Endothelial cell of umbilical vein (primary cell): ENCODE measurements at regions not wholly inside any gene's neighbourhood (a gene's known extent, or its start where the extent isn't known, plus 50 kb on each side); places are given as distances from the start of the nearest gene placed in this dataset.

Experiments used
- BruUV-seq: library from RNA; stranded (reverse); fragments of 400-500 nt; replicated peaks from 2 replicates; lab custom pipeline; 2021; lab: Mats Ljungman, UMichigan
- CTCF ChIA-PET: fragments of 300-600, 350-600 bp; sonication (Branson Sonifier 250); formaldehyde crosslinking; loops from one replicate; lab custom pipeline; 2021; ENCODE audit warnings: antibody characterized with exemption, inconsistent platforms; lab: Charles Lee
- POLR2A ChIA-PET: fragments of 300-600, 350-600 bp; sonication (Branson Sonifier 250); formaldehyde crosslinking; loops from one replicate; lab custom pipeline; 2021; ENCODE audit warnings: antibody characterized with exemption, inconsistent platforms; lab: Charles Lee
- DNase-seq: peaks from one replicate; pipeline ENCODE4 v3.0.0-alpha.2; 2011; ENCODE audit warnings: low read depth, low spot score
- FAIRE-seq: peaks from 2 replicates; lab custom pipeline; 2011; peaks lifted over from hg19 to GRCh38; lab: Jason Lieb, UNC
- H2AFZ ChIP-seq: 2 replicates; pipeline ENCODE4 v1.6.0; 2012; ENCODE audit warnings: low read depth, low read length, control low read depth, inconsistent platforms
- H3K27ac ChIP-seq: 2 replicates; pipeline ENCODE4 v1.5.1; 2011; ENCODE audit warnings: low read depth, mild to moderate bottlenecking, control low read depth, low read length, moderate library complexity; ENCODE audit not compliant: insufficient read depth
- H3K27me3 ChIP-seq, 2 experiments: 2 replicates each; pipeline versions ENCODE4 v1.6.0 to v1.6.1; 2011; ENCODE audit warnings: low read length in 2 of 2, mixed read lengths in 1 of 2; ENCODE audit not compliant: control insufficient read depth in 2 of 2, insufficient read depth in 2 of 2
- H3K36me3 ChIP-seq, 2 experiments: 2 replicates in 1 of 2; 3 replicates in 1 of 2; pipeline ENCODE4 v1.5.1; 2011; ENCODE audit warnings: low read length in 2 of 2, mild to moderate bottlenecking in 1 of 2, moderate library complexity in 1 of 2; ENCODE audit not compliant: control insufficient read depth in 2 of 2, insufficient read depth in 2 of 2; ENCODE audit errors: extremely low read depth in 1 of 2
- H3K4me1 ChIP-seq: 3 replicates; pipeline ENCODE4 v1.5.1; 2011; ENCODE audit warnings: mild to moderate bottlenecking, low read length; ENCODE audit not compliant: control insufficient read depth, insufficient read depth; ENCODE audit errors: extremely low read depth
- H3K4me2 ChIP-seq: 2 replicates; pipeline ENCODE4 v1.6.1; 2011; ENCODE audit warnings: low read length, control low read depth, mixed read lengths; ENCODE audit not compliant: insufficient read depth
- H3K4me3 ChIP-seq, 3 experiments: fragments of 200-600 bp in 1 of 3; sonication (generic), shearing (Covaris generic) in 1 of 3; replicated peaks in 1 of 3; 2 replicates each; pipeline ENCODE4 v1.5.1; 2011 to 2016; ENCODE audit warnings: control low read depth in 3 of 3, low read length in 3 of 3, mild to moderate bottlenecking in 2 of 3, inconsistent platforms in 1 of 3, low read depth in 1 of 3, moderate library complexity in 1 of 3; ENCODE audit not compliant: insufficient read depth in 1 of 3
- H3K79me2 ChIP-seq: 2 replicates; pipeline ENCODE4 v1.6.0; 2012; ENCODE audit warnings: low read length, inconsistent platforms; ENCODE audit not compliant: control insufficient read depth, insufficient read depth
- H3K9ac ChIP-seq: replicated peaks from 2 replicates; pipeline ENCODE3; 2011; ENCODE audit warnings: low read length, control low read depth; ENCODE audit not compliant: insufficient read depth; ENCODE audit errors: extremely low read depth
- H3K9me1 ChIP-seq: replicated peaks from 3 replicates; pipeline ENCODE4 v1.6.0; 2011; ENCODE audit warnings: mild to moderate bottlenecking, low read length; ENCODE audit not compliant: control insufficient read depth, insufficient read depth; ENCODE audit errors: extremely low read depth
- H3K9me3 ChIP-seq: replicated peaks from 2 replicates; pipeline ENCODE4 v1.5.1; 2012; ENCODE audit warnings: low read length, inconsistent platforms; ENCODE audit not compliant: control insufficient read depth, insufficient read depth
- H4K20me1 ChIP-seq: replicated peaks from 2 replicates; pipeline ENCODE3; 2011; ENCODE audit warnings: mild to moderate bottlenecking, low read length; ENCODE audit not compliant: control insufficient read depth, insufficient read depth; ENCODE audit errors: extremely low read depth
- EZH2 ChIP-seq: IDR thresholded peaks from 2 replicates; pipeline ENCODE4 v1.6.1; 2012; ENCODE audit warnings: borderline replicate concordance, low read depth, mild to moderate bottlenecking, moderate library complexity, low read length, inconsistent platforms; ENCODE audit not compliant: severe bottlenecking
- FOS ChIP-seq: IDR thresholded peaks from 2 replicates; pipeline ENCODE4 v1.6.1; 2011; ENCODE audit warnings: mild to moderate bottlenecking, low read length, moderate library complexity, borderline replicate concordance; ENCODE audit not compliant: insufficient read depth
- GATA2 ChIP-seq: IDR thresholded peaks from 2 replicates; pipeline ENCODE4 v1.7.0; 2011; ENCODE audit warnings: low read depth, mild to moderate bottlenecking, moderate library complexity, mixed read lengths, low read length; ENCODE audit not compliant: insufficient read length, insufficient read depth
- JUN ChIP-seq: IDR thresholded peaks from 2 replicates; pipeline ENCODE4 v1.6.1; 2011; ENCODE audit warnings: borderline replicate concordance, low read depth; ENCODE audit not compliant: insufficient read length, insufficient read depth
- MAX ChIP-seq: IDR thresholded peaks from 2 replicates; pipeline ENCODE4 v1.6.1; 2011; ENCODE audit not compliant: insufficient read depth, insufficient read length
- MYC ChIP-seq: IDR thresholded peaks from one replicate; pipeline ENCODE4 v1.6.1; 2011; ENCODE audit warnings: mild to moderate bottlenecking, low read depth, low read length
- POLR2A ChIP-seq: IDR thresholded peaks from 2 replicates; pipeline ENCODE4 v1.6.1; 2012; ENCODE audit warnings: low read depth, mild to moderate bottlenecking, control low read depth, low read length
- POLR2AphosphoS5 ChIP-seq: IDR thresholded peaks from 2 replicates; pipeline ENCODE4 v1.6.1; 2012; ENCODE audit warnings: low read depth, mild to moderate bottlenecking, control low read depth, low read length, moderate library complexity; ENCODE audit not compliant: insufficient read depth
- dilution Hi-C: fragments of 300-500 bp; cut with MboI; formaldehyde crosslinking; loops from one replicate; pipeline ENCODE4 v1.15.0; 2019; ENCODE audit warnings: low sequenced_read_pairs; ENCODE audit not compliant: extremely low pct_ligation_motif_present
- intact Hi-C: fragments of 100-400 bp; cut with micrococcal nuclease; formaldehyde crosslinking; loops from one replicate; pipeline ENCODE4 v1.10.0; 2022
- TF ChIP-seq, protein P1 (sequence below), 2 donors: IDR thresholded peaks; 1 replicate in 1 of 2; 2 replicates in 1 of 2; pipeline ENCODE4 v1.5.1; 2011; ENCODE audit warnings: low read length in 2 of 2, mild to moderate bottlenecking in 2 of 2, moderate library complexity in 2 of 2, control low read depth in 1 of 2, inconsistent platforms in 1 of 2, low read depth in 1 of 2; ENCODE audit not compliant: insufficient read depth in 1 of 2; ENCODE audit errors: extremely low read depth in 1 of 2

DNA sequence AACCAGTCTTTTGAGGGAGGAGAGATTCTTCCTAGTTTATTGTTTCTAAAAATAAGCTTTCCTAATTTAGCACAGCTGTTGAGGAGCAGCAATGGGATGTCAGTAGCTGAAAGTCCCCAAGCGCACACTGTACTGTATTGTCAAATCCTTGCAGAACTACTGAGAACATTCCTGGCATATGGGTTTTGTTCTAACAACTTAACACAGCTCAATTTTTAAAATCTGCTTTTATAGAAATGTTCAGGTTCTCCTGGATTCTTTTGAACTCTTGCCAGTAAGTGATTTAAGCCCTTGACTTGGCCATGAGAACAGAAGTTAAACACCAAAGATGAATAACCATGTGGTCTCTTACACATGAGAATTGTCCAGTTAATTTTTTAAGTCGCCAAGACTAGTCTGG, 218.6 kb downstream of the FAT3 start:
- dilution Hi-C loops (no loop called here), intact Hi-C loops (no loop called here)
- no TSS peak for BruUV-seq
- DNase-seq (no peak), FAIRE-seq (no peak)
- H2AFZ ChIP-seq: no peak overlapping the region
- H3K4me1 ChIP-seq: no peaks in the 10 kb centered on the region
- H3K4me2 ChIP-seq: no peak overlapping the region
- no peaks in the 10 kb centered on the region for H3K9me1 ChIP-seq
- no peaks in the 10 kb centered on the region for H4K20me1 ChIP-seq
- H3K36me3 ChIP-seq: no peaks in the 10 kb centered on the region
- no peak overlapping the region for H3K9ac ChIP-seq
- no peaks in the 10 kb centered on the region for H3K27me3 ChIP-seq
- TF ChIP-seq MYC (no peak), POLR2AphosphoS5 (no peak), POLR2A (no peak), JUN (no peak), EZH2 (no peak), MAX (no peak), GATA2 (no peak), FOS (no peak)
- TF ChIP-seq, protein P1, sequence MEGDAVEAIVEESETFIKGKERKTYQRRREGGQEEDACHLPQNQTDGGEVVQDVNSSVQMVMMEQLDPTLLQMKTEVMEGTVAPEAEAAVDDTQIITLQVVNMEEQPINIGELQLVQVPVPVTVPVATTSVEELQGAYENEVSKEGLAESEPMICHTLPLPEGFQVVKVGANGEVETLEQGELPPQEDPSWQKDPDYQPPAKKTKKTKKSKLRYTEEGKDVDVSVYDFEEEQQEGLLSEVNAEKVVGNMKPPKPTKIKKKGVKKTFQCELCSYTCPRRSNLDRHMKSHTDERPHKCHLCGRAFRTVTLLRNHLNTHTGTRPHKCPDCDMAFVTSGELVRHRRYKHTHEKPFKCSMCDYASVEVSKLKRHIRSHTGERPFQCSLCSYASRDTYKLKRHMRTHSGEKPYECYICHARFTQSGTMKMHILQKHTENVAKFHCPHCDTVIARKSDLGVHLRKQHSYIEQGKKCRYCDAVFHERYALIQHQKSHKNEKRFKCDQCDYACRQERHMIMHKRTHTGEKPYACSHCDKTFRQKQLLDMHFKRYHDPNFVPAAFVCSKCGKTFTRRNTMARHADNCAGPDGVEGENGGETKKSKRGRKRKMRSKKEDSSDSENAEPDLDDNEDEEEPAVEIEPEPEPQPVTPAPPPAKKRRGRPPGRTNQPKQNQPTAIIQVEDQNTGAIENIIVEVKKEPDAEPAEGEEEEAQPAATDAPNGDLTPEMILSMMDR (IDR thresholded peaks at IDR 0.05; ENCODE audit: extremely low read depth in 1 of 2, insufficient read depth in 1 of 2, low read depth in 1 of 2, low read length in 2 of 2): no peak
- H3K27ac ChIP-seq: no peak overlapping the region
- H3K9me3 ChIP-seq: no peaks in the 10 kb centered on the region
- H3K4me3 ChIP-seq: no peak overlapping the region
- CTCF ChIA-PET: no interaction called here
- POLR2A ChIA-PET: no interaction called here
- no peaks in the 10 kb centered on the region for H3K79me2 ChIP-seq
